OCI-LY3 (cell line): ENCODE measurements at regions not wholly inside any gene's neighbourhood (a gene's known extent, or its start where the extent isn't known, plus 50 kb on each side); places are given as distances from the start of the nearest gene placed in this dataset.
"Not testable (repeated sequence)": the region's sequence is repeated elsewhere in the genome, so short reads cannot be mapped to it uniquely, and the experiment has no call there.

Experiments
- H2AFZ ChIP-seq: fragments of 200-600, 300-600 bp; shearing (Covaris generic); 2 replicates; pipeline ENCODE4 v1.6.0; 2014; ENCODE audit warnings: antibody characterized with exemption, low read depth, low read length
- H3K27ac ChIP-seq: fragments of 200-600, 300-600 bp; sonication (generic); 2 replicates; pipeline ENCODE4 v1.5.1; 2014; ENCODE audit warnings: mild to moderate bottlenecking, low read length, moderate library complexity, mixed read lengths
- H3K27me3 ChIP-seq: fragments of 200-600, 300-600 bp; sonication (generic); 2 replicates; pipeline ENCODE4 v1.6.1; 2014; ENCODE audit warnings: low read depth, low read length, mixed read lengths
- H3K36me3 ChIP-seq: fragments of 200-600, 300-600 bp; sonication (generic); replicated peaks from 2 replicates; pipeline ENCODE3; 2014; ENCODE audit warnings: low read depth, low read length, mixed read lengths
- H3K4me1 ChIP-seq: fragments of 300-600, 200-600 bp; sonication (generic); 2 replicates; pipeline ENCODE4 v1.6.1; 2014; ENCODE audit warnings: low read length, mixed read lengths
- H3K4me2 ChIP-seq: fragments of 200-600, 300-600 bp; sonication (generic); 2 replicates; pipeline ENCODE4 v1.6.1; 2014; ENCODE audit warnings: low read length, mixed read lengths
- H3K4me3 ChIP-seq: fragments of 300-600, 200-600 bp; sonication (generic); 2 replicates; pipeline ENCODE4 v1.5.1; 2014; ENCODE audit warnings: antibody characterized with exemption, mild to moderate bottlenecking, low read length, moderate library complexity
- H3K79me2 ChIP-seq: fragments of 300-600, 200-600 bp; shearing (Covaris generic); 2 replicates; pipeline ENCODE4 v1.6.1; 2014; ENCODE audit warnings: mild to moderate bottlenecking, low read length, mixed read lengths
- H3K9ac ChIP-seq: fragments of 300-600, 200-600 bp; shearing (Covaris generic); 2 replicates; pipeline ENCODE4 v1.6.0; 2014; ENCODE audit warnings: mild to moderate bottlenecking, low read length, moderate library complexity
- H3K9me3 ChIP-seq: fragments of 200-600, 300-600 bp; shearing (Covaris generic); 2 replicates; pipeline ENCODE4 v1.6.1; 2014; ENCODE audit warnings: low read length, mixed read lengths; ENCODE audit not compliant: insufficient read depth
- H4K20me1 ChIP-seq: fragments of 200-600, 300-600 bp; sonication (generic); 2 replicates; pipeline ENCODE4 v1.6.1; 2016; ENCODE audit warnings: low read length, mixed read lengths; ENCODE audit not compliant: insufficient read depth
- CTCF ChIP-seq: fragments of 200-600, 300-600 bp; sonication (generic); IDR thresholded peaks from 2 replicates; pipeline ENCODE4 v1.5.1; 2014; ENCODE audit warnings: antibody characterized with exemption, low read length, low read depth
- EZH2phosphoT487 ChIP-seq: fragments of 200-600 bp; shearing (Covaris generic); IDR thresholded peaks from 2 replicates; pipeline ENCODE4 v1.6.1; 2018; ENCODE audit warnings: antibody characterized with exemption, mixed run types, low read depth

- TF ChIP-seq CTCF (no peak), EZH2phosphoT487 (no peak)
- H3K4me2 ChIP-seq = no peak overlapping the region
- H3K4me3 ChIP-seq = no peak overlapping the region
- no peaks in the 10 kb centered on the region for H4K20me1 ChIP-seq
- no peak overlapping the region for H3K27ac ChIP-seq
- H3K27me3 ChIP-seq = no peaks in the 10 kb centered on the region
- H3K36me3 ChIP-seq = no peaks in the 10 kb centered on the region
- H3K79me2 ChIP-seq = no peaks in the 10 kb centered on the region
- H2AFZ ChIP-seq = no peak overlapping the region
- H3K9ac ChIP-seq = no peak overlapping the region
- no peaks in the 10 kb centered on the region for H3K9me3 ChIP-seq
- H3K4me1 ChIP-seq = no peaks in the 10 kb centered on the region
Measured at GRCh38 chr10:85124603-85125051, 796.2 kb downstream of the CCSER2 start.

GRCh38 chr10:85137253-85137652 is 808.9 kb downstream of the CCSER2 start:
- no peaks in the 10 kb centered on the region for H3K9me3 ChIP-seq
- H3K4me1 ChIP-seq = no peaks in the 10 kb centered on the region
- no peak overlapping the region for H3K27ac ChIP-seq
- no peak overlapping the region for H3K4me3 ChIP-seq
- no peak overlapping the region for H2AFZ ChIP-seq
- H3K9ac ChIP-seq = no peak overlapping the region
- H3K4me2 ChIP-seq = no peak overlapping the region
- H3K36me3 ChIP-seq = no peaks in the 10 kb centered on the region
- no peaks in the 10 kb centered on the region for H3K27me3 ChIP-seq
- no peaks in the 10 kb centered on the region for H4K20me1 ChIP-seq
- H3K79me2 ChIP-seq = no peaks in the 10 kb centered on the region
- no peak for TF ChIP-seq EZH2phosphoT487
- no peak for TF ChIP-seq CTCF

- no peak overlapping the region for H3K27ac ChIP-seq
- no peaks in the 10 kb centered on the region for H3K36me3 ChIP-seq
- no peaks in the 10 kb centered on the region for H3K4me1 ChIP-seq
- no peak overlapping the region for H3K4me3 ChIP-seq
- TF ChIP-seq EZH2phosphoT487 = no peak
- no peak for TF ChIP-seq CTCF
- no peaks in the 10 kb centered on the region for H3K79me2 ChIP-seq
- no peaks in the 10 kb centered on the region for H3K9me3 ChIP-seq
- H3K27me3 ChIP-seq = no peaks in the 10 kb centered on the region
- no peak overlapping the region for H3K9ac ChIP-seq
- no peaks in the 10 kb centered on the region for H4K20me1 ChIP-seq
- H2AFZ ChIP-seq = no peak overlapping the region
- no peak overlapping the region for H3K4me2 ChIP-seq
Measured at GRCh38 chr10:85138046-85138445, 809.7 kb downstream of the CCSER2 start.

GRCh38 chr10:85139124-85139523 is 810.7 kb downstream of the CCSER2 start:
- Histone ChIP-seq H2AFZ (no peak overlapping the region), H3K36me3 (no peaks in the 10 kb centered on the region), H3K9ac (no peak overlapping the region), H3K27me3 (no peaks in the 10 kb centered on the region), H3K4me3 (no peak overlapping the region), H4K20me1 (no peaks in the 10 kb centered on the region), H3K27ac (no peak overlapping the region), H3K79me2 (no peaks in the 10 kb centered on the region), H3K4me2 (no peak overlapping the region), H3K9me3 (no peaks in the 10 kb centered on the region), H3K4me1 (no peaks in the 10 kb centered on the region)
- TF ChIP-seq CTCF = no peak
- TF ChIP-seq EZH2phosphoT487 = no peak

- H3K4me2 ChIP-seq, H3K79me2 ChIP-seq, H3K9ac ChIP-seq, H3K36me3 ChIP-seq, H2AFZ ChIP-seq, H3K4me1 ChIP-seq, H3K27ac ChIP-seq, H4K20me1 ChIP-seq, H3K27me3 ChIP-seq, H3K9me3 ChIP-seq, H3K4me3 ChIP-seq: not testable (repeated sequence)
Measured at GRCh38 chr10:85141520-85141919, 813.1 kb downstream of the CCSER2 start.
